BE2C (cell line): ENCODE measurements at regions not wholly inside any gene's neighbourhood (a gene's known extent, or its start where the extent isn't known, plus 50 kb on each side); places are given as distances from the start of the nearest gene placed in this dataset.
"Not testable (repeated sequence)": the region's sequence is repeated elsewhere in the genome, so short reads cannot be mapped to it uniquely, and the experiment has no call there.

Experiments
- DNase-seq: peaks from one replicate; pipeline ENCODE4 v3.0.0-alpha.2; 2020
- H3K27me3 ChIP-seq: fragments of 250-450 bp; sonication (Bioruptor Pico); 2 replicates; pipeline ENCODE4 v1.5.1; 2020; ENCODE audit warnings: mild to moderate bottlenecking
- H3K36me3 ChIP-seq: fragments of 250-450 bp; sonication (Bioruptor Pico); 2 replicates; pipeline ENCODE4 v1.5.1; 2020; ENCODE audit warnings: mild to moderate bottlenecking
- H3K4me1 ChIP-seq: fragments of 250-450 bp; sonication (Bioruptor Pico); 2 replicates; pipeline ENCODE4 v1.5.1; 2020
- H3K4me3 ChIP-seq: 2 replicates; pipeline ENCODE4 v1.5.1; 2011; ENCODE audit warnings: low read depth, low read length
- H3K9me3 ChIP-seq: fragments of 250-450 bp; sonication (Bioruptor Pico); 2 replicates; pipeline ENCODE4 v1.5.1; 2020
- TF ChIP-seq, protein P1 (sequence below): IDR thresholded peaks from 2 replicates; pipeline ENCODE4 v1.5.1; 2012; ENCODE audit warnings: mild to moderate bottlenecking, low read depth, low read length

GRCh38 chr14:85016496-85016895 lies 513.4 kb upstream of the FLRT2 start:
- H3K9me3 ChIP-seq = no peaks in the 10 kb centered on the region; the same call in 1 of the 2 replicates
- no peaks in the 10 kb centered on the region for H3K36me3 ChIP-seq
- no peaks in the 10 kb centered on the region for H3K4me1 ChIP-seq
- no peaks in the 10 kb centered on the region for H3K27me3 ChIP-seq
- DNase-seq = no peak
- TF ChIP-seq, protein P1, sequence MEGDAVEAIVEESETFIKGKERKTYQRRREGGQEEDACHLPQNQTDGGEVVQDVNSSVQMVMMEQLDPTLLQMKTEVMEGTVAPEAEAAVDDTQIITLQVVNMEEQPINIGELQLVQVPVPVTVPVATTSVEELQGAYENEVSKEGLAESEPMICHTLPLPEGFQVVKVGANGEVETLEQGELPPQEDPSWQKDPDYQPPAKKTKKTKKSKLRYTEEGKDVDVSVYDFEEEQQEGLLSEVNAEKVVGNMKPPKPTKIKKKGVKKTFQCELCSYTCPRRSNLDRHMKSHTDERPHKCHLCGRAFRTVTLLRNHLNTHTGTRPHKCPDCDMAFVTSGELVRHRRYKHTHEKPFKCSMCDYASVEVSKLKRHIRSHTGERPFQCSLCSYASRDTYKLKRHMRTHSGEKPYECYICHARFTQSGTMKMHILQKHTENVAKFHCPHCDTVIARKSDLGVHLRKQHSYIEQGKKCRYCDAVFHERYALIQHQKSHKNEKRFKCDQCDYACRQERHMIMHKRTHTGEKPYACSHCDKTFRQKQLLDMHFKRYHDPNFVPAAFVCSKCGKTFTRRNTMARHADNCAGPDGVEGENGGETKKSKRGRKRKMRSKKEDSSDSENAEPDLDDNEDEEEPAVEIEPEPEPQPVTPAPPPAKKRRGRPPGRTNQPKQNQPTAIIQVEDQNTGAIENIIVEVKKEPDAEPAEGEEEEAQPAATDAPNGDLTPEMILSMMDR = no peak
- no peak overlapping the region for H3K4me3 ChIP-seq

DNA sequence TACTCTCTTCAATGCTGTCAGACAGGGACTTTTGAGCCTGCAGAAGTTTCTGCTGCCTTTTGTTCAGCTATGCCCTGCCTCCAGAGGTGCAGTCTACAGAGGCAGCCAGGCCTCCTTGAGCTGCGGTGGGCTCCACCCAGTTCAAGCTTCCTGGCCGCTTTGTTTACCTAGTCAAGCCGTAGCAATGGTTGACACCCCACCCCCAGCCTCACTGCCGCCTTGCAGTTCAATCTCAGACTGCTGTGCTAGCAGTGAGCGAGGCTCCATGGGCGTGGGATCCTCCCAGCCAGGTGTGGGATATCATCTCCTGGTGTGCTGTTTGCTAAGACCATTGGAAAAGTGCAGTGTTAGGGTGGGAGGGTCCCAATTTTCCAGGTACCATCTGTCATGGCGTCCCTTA lies 506.1 kb upstream of the FLRT2 start:
- not testable (repeated sequence) for H3K4me3 ChIP-seq, DNase-seq, H3K4me1 ChIP-seq, H3K9me3 ChIP-seq, H3K27me3 ChIP-seq, H3K36me3 ChIP-seq

- no peak for DNase-seq
- H3K4me3 ChIP-seq = no peak overlapping the region
- no peaks in the 10 kb centered on the region for H3K27me3 ChIP-seq
- H3K4me1 ChIP-seq = no peaks in the 10 kb centered on the region
- no peaks in the 10 kb centered on the region for H3K9me3 ChIP-seq
- no peaks in the 10 kb centered on the region for H3K36me3 ChIP-seq
- TF ChIP-seq, protein P1 = no peak
Measured at GRCh38 chr14:85024931-85025330, 505.0 kb upstream of the FLRT2 start.

GRCh38 chr14:85027681-85028370 lies 502.1 kb upstream of the FLRT2 start:
- no peak overlapping the region for H3K4me3 ChIP-seq
- no peaks in the 10 kb centered on the region for H3K9me3 ChIP-seq
- no peaks in the 10 kb centered on the region for H3K4me1 ChIP-seq
- TF ChIP-seq, protein P1 = no peak
- no peak for DNase-seq
- H3K36me3 ChIP-seq = no peaks in the 10 kb centered on the region
- no peaks in the 10 kb centered on the region for H3K27me3 ChIP-seq

DNA sequence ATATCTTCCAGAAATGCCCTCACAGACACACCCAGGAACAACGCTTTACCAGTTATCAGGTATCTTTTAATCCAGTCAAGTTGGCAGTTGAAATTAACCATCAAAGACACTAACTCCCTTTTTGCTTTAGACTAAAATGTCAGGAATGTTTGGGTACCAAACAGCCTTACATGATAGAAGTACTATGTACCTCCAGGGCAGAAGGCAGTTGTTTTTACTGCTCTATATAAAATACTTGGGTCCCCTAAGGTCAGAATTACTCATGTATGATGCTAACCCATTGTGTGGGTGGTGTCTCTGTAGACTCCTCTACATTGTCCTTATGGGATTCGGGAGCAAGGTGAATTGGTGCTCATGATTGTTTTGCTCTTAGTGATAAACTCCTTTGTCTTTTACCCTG lies 492.5 kb upstream of the FLRT2 start:
- Histone ChIP-seq H3K27me3 (no peaks in the 10 kb centered on the region), H3K4me3 (no peak overlapping the region), H3K36me3 (no peaks in the 10 kb centered on the region), H3K9me3 (no peaks in the 10 kb centered on the region), H3K4me1 (no peaks in the 10 kb centered on the region)
- no peak for DNase-seq
- TF ChIP-seq, protein P1 = no peak

GRCh38 chr14:85038526-85039352 lies 491.2 kb upstream of the FLRT2 start:
- DNase-seq = no peak
- TF ChIP-seq, protein P1 = no peak
- H3K4me3 ChIP-seq = no peak overlapping the region
- no peaks in the 10 kb centered on the region for H3K36me3 ChIP-seq
- no peaks in the 10 kb centered on the region for H3K27me3 ChIP-seq
- H3K9me3 ChIP-seq = no peaks in the 10 kb centered on the region
- H3K4me1 ChIP-seq = no peaks in the 10 kb centered on the region
